Head of caudate nucleus (tissue), 42 donors: ENCODE measurements at regions not wholly inside any gene's neighbourhood (a gene's known extent, or its start where the extent isn't known, plus 50 kb on each side); places are given as distances from the start of the nearest gene placed in this dataset.
"Not testable (repeated sequence)": the region's sequence is repeated elsewhere in the genome, so short reads cannot be mapped to it uniquely, and the experiment has no call there.

Experiments
- DNase-seq, 42 donors: peaks; one replicate each; pipeline versions ENCODE4 v3.0.0 to v3.0.0-alpha.2; 2020 to 2021; ENCODE audit warnings: mixed read lengths in 7 of 42
- intact Hi-C: fragments of 100-400 bp; cut with DNase I; formaldehyde crosslinking; loops from one replicate; pipeline ENCODE4 v1.15.0; 2022

GRCh38 chr12:38156497-38157245, 159.9 kb upstream of the ALG10B start:
- peak in 2 of 42 donors; percentile 24 to 35 for DNase-seq
- intact Hi-C loops = no loop called here

DNA sequence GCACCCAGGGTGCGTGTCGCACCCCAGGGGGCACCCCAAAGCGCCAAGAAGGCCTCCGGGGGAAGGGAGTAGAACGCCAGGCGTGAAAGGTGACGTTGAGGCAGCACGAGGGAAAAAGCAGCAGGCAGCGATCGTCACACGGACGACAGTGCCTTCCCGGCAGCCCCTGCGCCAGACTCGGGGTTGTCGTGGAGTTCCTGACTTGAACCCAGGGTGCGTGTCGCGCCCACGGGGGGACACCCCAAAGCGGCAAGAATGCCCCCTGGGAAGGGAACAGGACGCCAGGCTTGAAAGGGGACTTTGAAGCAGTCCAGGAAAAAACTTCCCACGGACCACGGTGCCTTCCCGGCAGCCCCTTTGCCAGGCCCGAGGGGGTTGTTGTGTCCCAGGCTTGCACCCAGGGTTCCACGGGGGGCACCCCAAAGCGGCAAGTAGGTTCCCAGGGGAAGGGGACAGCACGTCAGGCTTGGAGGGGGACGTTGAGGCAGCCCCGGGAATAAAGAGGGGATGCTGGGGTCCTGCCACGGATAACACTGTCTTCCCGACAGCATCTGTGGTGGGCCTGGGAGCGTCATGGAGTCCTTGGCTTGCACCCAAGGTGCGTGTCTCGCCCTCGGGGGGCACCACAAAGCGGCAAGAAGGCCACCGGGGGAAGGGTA, 159.2 kb upstream of the ALG10B start:
- intact Hi-C loops = no loop called here
- peak in 3 of 42 donors; percentile 9 to 34 (median 21) for DNase-seq

- intact Hi-C loops = no loop called here
- DNase-seq = peak in 1 of 42 donors; percentile 23
These were observed 158.6 kb upstream of the ALG10B start for GRCh38 chr12:38157933-38158401.

DNA sequence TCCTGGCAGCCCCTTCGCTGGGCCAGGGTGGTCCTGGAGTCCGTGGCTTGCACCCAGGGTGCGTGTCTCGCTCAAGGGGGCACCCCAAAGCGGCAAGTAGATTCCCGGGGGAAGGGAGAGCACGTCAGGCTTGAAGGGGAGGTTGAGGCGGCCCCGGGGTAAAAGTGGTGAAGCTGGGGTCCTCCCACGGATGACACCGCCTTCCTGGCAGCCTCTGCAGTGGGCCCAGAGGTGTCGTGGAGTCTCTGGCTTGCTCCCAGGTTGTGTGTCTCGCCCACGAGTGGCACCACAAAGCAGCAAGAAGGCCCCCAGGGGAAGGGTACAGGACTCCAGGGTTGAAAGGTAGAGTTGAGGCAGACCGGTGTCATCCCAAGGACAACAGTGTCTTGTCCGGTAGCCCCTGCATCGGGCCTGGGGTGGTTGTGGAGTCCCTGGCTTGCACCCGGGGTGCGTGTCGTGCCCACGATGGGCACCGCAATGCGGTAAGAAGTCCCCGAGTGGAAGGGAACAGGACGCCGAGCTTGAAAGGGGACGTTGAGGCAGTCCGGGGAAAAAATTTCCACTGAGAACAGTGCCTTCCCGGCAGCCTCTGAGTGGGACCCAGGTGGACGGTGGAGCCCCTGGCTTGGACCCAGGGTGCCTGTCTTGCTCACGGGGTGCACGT, 158.0 kb upstream of the ALG10B start:
- intact Hi-C loops = no loop called here
- DNase-seq = peak in 1 of 42 donors; percentile 27

- no peak for DNase-seq
- intact Hi-C loops = no loop called here
These were observed 157.5 kb upstream of the ALG10B start for GRCh38 chr12:38159092-38159551.

DNA sequence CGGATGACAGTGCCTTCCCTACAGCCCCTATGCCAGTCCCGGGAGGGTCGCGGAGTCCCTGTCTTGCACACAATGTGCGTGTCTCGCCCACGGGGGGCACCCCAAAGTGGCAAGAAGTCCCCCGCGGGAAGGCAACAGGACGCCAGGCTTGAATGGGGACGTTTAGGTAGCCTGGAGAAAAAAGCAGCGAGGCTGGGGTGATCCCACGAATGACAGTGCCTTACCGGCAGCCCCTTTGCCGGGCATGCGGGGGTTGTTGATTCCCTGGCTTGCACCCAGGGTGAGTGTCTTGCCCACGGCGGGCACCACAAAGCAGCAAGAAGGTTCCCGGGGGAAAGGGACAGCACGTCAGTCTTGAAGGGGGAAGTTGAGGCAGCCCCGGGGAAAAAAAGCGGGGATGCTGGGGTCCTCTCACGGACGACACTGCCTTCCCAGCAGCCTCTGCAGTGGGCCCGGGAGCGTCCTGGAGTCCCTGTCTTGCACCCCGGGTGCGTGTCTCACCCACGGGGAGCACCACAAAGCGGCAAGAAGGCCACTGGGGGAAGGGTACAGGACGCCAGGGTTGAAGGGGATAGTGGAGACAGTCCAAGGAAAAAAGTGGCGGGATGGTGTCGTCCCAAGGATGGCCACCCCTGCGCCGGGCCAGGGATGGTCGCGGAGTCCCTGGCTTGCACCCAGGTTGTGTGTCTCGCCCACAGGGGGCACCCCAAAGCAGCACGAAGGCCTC, 156.8 kb upstream of the ALG10B start:
- DNase-seq = peak in 1 of 42 donors; percentile 38
- intact Hi-C loops = no loop called here

DNA sequence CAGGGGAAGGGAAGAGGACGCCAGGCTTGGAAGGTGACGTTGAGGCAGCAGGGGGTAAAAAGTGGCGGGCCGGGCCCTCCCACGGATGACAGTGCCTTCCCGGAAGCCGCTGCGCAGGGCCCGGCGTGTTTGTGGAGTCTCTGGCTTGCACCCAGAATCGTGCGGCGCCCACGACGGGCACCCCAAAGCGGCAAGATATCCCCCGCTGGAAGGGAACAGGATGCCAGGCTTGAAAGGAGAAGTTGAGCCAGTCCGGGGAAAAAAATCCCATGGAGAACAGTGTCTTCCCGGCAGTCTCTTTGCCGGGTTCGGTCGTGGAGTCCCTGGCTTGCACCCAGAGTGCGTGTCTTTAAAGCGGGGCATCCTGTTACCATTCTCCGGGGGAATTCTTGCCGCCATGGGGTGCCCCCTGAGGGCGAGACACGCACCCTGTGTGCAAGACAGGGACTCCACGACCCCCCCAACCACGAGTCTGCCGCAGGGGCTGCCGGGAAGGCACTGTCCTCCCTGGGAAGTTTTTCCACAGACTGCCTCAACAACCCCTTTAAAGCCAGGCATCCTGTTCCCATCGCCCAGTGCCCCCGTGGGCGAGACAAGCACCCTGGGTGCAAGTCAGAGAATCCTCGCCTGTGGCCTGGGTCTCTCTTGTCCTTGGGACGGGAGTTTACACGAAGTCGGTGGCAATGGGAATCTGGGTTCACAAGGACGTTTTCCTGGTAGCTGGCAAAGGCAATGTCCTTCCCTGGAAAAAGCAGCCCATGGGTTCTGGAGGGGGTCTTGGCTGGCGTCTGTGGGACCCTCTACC, 156.1 kb upstream of the ALG10B start:
- intact Hi-C loops = no loop called here
- DNase-seq = peak in 1 of 42 donors; percentile 37

DNA sequence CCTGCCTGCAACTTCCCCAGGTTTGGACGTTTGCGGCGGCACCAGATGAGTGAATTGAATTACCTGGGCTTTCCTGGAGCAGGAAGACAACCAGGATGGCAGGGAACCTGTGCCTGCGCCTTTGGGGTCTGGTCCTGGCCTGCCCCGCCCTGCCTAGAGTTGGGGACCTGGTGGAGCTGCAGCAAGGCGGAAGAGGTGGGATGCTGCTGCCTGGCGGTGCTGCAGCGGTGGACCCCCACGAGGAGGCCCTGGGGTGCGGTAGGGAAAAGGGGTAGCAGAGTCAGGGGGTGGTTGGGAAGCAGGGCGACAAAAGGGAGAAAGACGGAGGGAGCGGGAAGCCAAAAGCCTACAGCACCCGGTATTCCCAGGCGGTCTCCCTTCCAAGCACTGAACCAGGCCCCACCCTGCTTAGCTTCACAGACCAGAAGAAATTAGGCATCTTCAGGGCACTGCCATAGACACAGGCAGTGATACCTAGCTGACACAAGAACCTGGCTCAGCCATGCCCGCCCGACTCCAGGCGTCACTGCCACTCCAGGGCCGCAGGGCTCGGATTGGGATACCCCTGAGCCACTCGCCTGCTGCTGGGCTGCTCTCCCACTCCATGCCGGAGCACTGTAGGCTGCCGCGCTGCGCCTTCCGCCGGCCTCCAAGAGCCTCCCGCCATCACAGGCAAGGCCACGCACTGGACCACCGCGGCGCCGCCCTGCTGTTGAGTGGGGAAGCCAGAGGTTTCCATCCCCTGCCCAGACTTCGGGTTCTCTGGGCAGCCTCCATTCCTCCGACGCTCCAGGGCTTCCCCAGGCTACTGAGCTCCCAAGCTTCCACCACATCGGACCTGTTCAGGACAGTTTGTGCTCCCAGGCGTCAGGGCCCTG, 155.2 kb upstream of the ALG10B start:
- DNase-seq = peak in 1 of 42 donors; percentile 30
- intact Hi-C loops = no loop called here

DNA sequence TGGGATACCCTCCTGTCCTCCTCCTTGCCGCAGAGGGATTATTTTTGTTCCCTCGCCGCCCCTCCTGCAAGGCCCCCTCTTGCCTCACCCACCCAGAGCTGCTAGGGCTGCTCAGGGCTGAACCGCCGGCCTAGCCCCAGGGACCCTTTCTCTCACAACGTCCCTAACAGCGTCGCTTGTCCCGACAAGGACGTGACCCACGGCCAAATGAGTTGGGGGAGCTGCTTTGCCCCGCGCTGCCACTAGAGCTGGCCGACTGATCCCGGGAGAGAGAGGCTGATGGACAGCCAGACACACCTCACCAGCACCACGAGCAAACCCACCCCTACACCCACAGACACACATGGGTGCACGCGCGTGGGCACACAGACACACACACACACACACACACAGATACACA, 154.6 kb upstream of the ALG10B start:
- DNase-seq = no peak
- intact Hi-C loops = no loop called here

GRCh38 chr12:38162708-38163441, 153.7 kb upstream of the ALG10B start:
- DNase-seq = no peak
- intact Hi-C loops = no loop called here

DNA sequence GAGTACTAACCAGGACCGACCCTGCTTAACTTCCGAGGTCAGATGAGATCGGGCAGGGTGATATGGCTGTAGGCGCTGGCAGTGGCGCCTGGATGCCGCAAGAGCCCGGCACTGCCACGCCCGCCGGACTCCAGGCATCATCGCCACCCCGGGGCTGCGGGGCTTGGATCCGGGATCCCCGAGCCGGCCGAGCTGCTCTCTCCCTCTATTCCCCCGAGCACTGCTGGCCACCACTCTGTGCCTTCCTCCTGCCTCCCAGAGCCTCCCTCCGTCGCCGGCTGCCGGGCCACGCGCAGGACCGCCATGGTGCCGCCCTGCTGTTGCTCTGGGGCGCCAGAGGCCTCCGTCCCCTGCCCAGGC, 153.2 kb upstream of the ALG10B start:
- intact Hi-C loops = no loop called here
- no peak for DNase-seq

DNA sequence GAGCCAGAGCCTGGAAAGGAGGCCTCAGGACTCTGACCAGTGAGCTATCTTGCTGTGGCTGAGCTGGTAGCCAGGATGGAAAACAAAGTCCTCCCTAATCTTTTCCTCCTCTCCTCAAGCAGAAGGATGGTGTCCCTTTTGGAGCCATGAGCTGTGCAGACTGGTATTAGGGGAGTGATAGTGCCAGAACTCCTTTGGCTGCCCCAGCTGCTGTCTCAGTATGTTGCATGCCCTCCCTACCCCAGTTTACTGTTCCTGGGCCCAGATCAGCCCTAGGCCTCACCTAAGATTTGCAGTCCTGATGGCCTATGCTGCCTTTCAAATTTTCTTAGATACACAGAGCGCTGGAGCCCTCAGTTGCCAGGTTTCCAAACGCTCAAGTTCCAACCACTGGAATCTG, 150.3 kb upstream of the ALG10B start:
- DNase-seq = no peak
- intact Hi-C loops = no loop called here

- DNase-seq = no peak
- intact Hi-C loops = no loop called here
These were observed 141.0 kb upstream of the ALG10B start for GRCh38 chr12:38175538-38175937.

DNA sequence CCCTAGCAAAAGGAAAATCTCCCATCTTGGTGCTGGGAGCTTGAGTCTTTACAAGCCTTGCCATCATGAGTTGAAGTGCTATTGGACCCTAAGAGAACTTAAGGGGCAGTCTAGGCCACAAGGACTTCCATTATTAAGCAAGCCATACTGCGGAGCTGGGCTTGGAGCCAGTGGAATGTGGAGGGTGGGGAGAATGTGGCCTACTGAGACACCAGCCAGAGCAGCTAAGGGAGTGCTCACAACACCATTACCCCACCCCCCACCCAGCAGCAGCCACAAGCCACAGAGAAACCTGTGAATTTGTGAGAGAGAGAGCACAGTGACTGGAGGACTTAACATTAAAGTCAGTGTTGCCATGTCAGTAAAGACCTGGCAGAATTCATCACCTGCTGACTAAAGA, 133.0 kb upstream of the ALG10B start:
- intact Hi-C loops, DNase-seq: not testable (repeated sequence)

DNA sequence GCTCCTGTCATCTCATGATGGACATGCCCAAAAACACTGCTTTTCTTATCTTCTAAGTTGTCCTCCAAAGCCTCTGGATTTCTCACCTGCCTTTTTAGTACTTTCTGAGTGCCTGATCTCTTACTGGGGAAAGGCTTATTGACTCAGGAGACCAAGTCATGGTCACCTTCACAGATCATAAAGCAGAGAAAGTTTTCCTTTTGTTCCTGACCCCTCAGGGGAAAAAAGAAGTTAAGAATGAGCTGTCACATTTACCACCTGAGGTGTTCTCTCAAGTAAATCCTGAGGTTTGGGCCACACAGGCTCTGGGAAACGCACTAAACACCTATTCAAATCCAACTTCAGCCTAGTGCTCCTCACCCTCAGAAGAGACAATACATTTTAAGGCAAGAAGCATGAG, 119.3 kb upstream of the ALG10B start:
- DNase-seq, intact Hi-C loops: not testable (repeated sequence)

DNA sequence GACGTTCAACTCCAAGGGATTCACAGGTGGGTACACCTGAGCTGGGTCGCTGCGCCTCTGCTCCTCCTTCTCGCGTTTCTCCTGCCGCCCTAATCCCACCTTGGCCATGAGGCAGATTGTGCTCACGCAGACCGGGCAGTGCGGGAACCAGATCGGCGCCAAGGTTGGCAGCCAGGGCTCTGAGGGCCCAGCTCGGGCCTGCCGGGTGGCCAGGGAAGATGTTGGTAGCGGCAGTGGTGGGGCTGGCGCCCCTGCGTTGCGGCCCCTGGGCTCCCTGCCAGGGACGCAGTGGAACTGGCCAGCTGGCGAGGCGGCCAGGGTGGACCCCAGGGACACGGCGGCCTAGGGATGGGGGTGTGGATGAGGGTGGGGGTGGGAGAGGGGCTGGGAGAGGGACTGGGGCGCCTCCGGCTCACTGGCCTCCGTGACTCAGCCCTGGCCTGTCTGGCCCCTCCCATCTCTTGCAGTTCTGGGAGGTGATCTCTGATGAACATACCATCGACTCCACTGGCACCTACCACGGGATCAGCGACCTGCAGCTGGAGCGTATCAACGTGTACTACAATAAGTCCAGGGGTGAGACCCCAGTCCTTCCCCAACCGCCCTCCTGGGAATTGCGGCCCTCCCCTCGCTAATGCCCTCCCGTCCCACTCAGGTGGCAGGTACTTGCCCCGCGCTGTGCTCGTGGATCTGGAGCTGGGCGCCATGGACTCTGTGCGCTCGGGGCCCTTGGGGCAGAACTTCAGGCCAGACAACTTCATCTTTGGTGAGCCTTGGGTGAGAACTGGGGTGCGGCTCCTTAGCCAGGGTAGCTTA, 114.9 kb upstream of the ALG10B start:
- intact Hi-C loops = no loop called here
- DNase-seq = no peak
